ENCODE measurements at regions not wholly inside any gene's neighbourhood (a gene's known extent, or its start where the extent isn't known, plus 50 kb on each side); places are given as distances from the start of the nearest gene placed in this dataset.

DNA sequence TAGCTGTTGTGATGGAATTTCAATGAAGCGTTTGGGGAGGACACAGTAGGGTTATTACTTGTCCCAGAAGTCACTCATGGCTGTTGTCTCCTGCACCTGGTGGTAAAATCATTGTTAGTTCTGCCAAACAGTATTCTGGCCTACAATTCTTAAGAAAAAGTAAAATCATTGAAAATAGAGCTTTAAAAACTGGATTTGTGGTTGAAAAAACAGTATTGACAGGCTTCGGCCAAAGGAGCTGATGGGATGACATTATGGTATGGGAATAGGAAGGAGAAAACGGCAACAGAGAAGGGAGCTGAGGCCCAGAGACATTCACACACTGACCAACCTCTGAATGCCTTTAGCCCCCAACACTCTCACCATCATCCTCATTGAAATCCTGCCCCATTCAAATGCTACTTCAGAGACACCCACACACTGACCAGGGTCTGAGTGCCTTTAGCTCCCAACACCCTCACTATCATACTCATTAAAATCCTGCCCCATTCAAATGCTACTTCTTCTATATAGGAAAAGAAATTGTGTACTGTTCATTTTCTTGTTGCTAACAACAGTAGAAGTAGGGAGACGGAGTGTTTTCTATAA is 114.1 kb upstream of the OSR1 start:
- Histone ChIP-seq H3K27me3 (ENCODE audit: control insufficient read depth in 5 of 5, insufficient read depth in 4 of 5, low read length in 5 of 5) (no peaks in the 10 kb centered on the region), H3K27ac (ENCODE audit: low read depth, low read length) (no peak overlapping the region), H3K4me3 (ENCODE audit: low read depth in 1 of 5, low read length in 5 of 5) (no peak overlapping the region), H3K4me1 (ENCODE audit: control insufficient read depth in 5 of 5, insufficient read depth in 5 of 5, low read length in 5 of 5) (peaks cover 0 to 10% (median 8%) of the 10 kb centered on the region in 5 donors), H3K9ac (ENCODE audit: low read length in 5 of 5) (no peak overlapping the region), H3K36me3 (ENCODE audit: control insufficient read depth in 5 of 5, insufficient read depth in 5 of 5, low read length in 5 of 5) (no peaks in the 10 kb centered on the region), H3K9me3 (ENCODE audit: control insufficient read depth in 5 of 5, low read length in 5 of 5) (no peaks in the 10 kb centered on the region)

- no peak overlapping the region for H3K4me3 ChIP-seq (ENCODE audit: low read depth in 1 of 5, low read length in 5 of 5)
- peaks cover 0 to 10% (median 8%) of the 10 kb centered on the region in 5 donors for H3K4me1 ChIP-seq (ENCODE audit: control insufficient read depth in 5 of 5, insufficient read depth in 5 of 5, low read length in 5 of 5)
- H3K27me3 ChIP-seq (ENCODE audit: control insufficient read depth in 5 of 5, insufficient read depth in 4 of 5, low read length in 5 of 5), result no peaks in the 10 kb centered on the region
- H3K27ac ChIP-seq (ENCODE audit: low read depth, low read length), result no peak overlapping the region
- H3K36me3 ChIP-seq (ENCODE audit: control insufficient read depth in 5 of 5, insufficient read depth in 5 of 5, low read length in 5 of 5), result no peaks in the 10 kb centered on the region
- no peak overlapping the region for H3K9ac ChIP-seq (ENCODE audit: low read length in 5 of 5)
- H3K9me3 ChIP-seq (ENCODE audit: control insufficient read depth in 5 of 5, low read length in 5 of 5), result no peaks in the 10 kb centered on the region
Observed at GRCh38 chr2:19471491-19471890, 113.1 kb upstream of the OSR1 start.

DNA sequence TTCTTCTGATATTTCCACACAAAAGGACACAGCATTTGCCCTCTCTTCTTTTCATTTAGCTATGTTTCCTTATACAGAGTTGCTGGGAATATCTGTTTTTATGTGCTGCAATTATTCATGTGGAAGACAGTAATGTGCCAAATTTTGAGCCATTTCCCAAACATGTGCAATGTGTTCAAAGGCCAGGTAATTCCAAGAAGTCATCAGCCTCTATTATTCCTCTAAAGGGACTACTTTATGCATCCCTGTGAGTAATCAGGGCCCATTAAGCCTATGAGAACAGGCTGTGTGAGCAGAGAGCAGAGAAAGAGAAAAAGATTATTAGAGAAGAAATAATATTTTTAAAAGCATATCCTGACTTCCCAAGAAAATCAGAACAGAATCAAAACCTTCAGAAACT is 107.6 kb upstream of the OSR1 start:
- Histone ChIP-seq H3K9me3 (ENCODE audit: control insufficient read depth in 5 of 5, low read length in 5 of 5) (peaks cover 0 to 7% (median 0%) of the 10 kb centered on the region in 5 donors), H3K4me1 (ENCODE audit: control insufficient read depth in 5 of 5, insufficient read depth in 5 of 5, low read length in 5 of 5) (peaks cover 0 to 7% (median 0%) of the 10 kb centered on the region in 5 donors), H3K27ac (ENCODE audit: low read depth, low read length) (no peak overlapping the region), H3K4me3 (ENCODE audit: low read depth in 1 of 5, low read length in 5 of 5) (no peak overlapping the region), H3K27me3 (ENCODE audit: control insufficient read depth in 5 of 5, insufficient read depth in 4 of 5, low read length in 5 of 5) (no peaks in the 10 kb centered on the region), H3K9ac (ENCODE audit: low read length in 5 of 5) (no peak overlapping the region), H3K36me3 (ENCODE audit: control insufficient read depth in 5 of 5, insufficient read depth in 5 of 5, low read length in 5 of 5) (no peaks in the 10 kb centered on the region)

DNA sequence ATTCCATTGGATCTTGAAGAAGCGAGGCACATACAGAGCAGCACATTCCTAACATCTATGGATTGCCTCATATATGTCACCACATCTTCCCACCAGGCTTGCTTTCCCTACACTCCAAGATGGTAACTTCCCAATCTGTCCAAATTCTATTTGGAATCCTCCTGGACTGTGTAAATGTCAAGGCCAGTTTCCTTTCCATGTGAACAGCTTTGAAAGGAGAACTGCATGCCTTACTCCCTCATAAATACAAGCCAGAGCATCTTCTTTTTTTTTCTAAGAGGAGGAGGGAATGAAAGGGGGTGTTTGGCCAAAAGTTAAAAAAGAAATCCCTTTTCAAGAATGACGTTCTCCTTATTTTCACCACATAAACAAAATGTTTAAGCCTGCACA is 103.8 kb upstream of the OSR1 start:
- no peak overlapping the region for H3K9ac ChIP-seq (ENCODE audit: low read length in 5 of 5)
- no peaks in the 10 kb centered on the region for H3K27me3 ChIP-seq (ENCODE audit: control insufficient read depth in 5 of 5, insufficient read depth in 4 of 5, low read length in 5 of 5)
- peaks cover 0 to 7% (median 0%) of the 10 kb centered on the region in 5 donors for H3K4me1 ChIP-seq (ENCODE audit: control insufficient read depth in 5 of 5, insufficient read depth in 5 of 5, low read length in 5 of 5)
- peaks cover 0 to 7% (median 0%) of the 10 kb centered on the region in 5 donors for H3K9me3 ChIP-seq (ENCODE audit: control insufficient read depth in 5 of 5, low read length in 5 of 5)
- no peak overlapping the region for H3K4me3 ChIP-seq (ENCODE audit: low read depth in 1 of 5, low read length in 5 of 5)
- H3K27ac ChIP-seq (ENCODE audit: low read depth, low read length), result no peak overlapping the region
- H3K36me3 ChIP-seq (ENCODE audit: control insufficient read depth in 5 of 5, insufficient read depth in 5 of 5, low read length in 5 of 5), result no peaks in the 10 kb centered on the region

DNA sequence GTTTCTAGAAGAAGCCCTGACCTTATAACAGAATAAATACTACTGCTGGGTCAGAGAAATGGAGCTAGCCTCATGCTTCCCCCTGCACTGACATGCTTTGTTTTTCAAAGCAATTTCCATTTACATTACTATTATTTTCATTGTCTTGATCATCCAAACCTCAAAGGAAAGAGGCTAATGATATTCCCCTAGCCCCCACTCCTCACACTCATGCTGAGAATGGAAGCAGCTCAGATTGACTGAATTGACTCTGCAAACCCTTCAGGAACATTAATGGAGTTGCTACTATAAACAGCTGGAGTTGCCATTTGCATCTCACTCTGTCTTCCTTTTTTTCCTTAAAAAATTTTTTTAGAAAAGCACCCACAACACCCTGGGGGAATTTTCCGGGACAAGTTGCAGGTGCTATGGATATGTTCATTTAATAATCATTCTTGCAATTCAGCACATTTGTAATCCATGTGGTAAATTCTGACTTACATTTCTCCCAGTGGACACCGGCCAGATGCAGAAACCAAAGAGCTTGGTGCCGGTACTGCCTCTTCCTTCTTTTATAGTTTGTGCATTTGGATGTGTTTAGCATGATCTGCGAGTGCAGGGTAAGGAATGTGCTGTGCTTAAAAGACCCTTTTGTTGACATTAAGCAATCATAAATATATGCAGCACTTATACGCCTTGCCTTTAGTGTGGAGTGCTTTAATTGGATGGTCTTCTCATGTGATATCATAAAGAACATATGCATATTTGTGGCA is 103.3 kb upstream of the OSR1 start:
- no peak overlapping the region for H3K27ac ChIP-seq (ENCODE audit: low read depth, low read length)

GRCh38 chr2:19460761-19461160 is 102.3 kb upstream of the OSR1 start:
- H3K27ac ChIP-seq (ENCODE audit: low read depth, low read length), result no peak overlapping the region
- no peaks in the 10 kb centered on the region for H3K36me3 ChIP-seq (ENCODE audit: control insufficient read depth in 5 of 5, insufficient read depth in 5 of 5, low read length in 5 of 5)
- peaks cover 0 to 7% (median 0%) of the 10 kb centered on the region in 5 donors for H3K4me1 ChIP-seq (ENCODE audit: control insufficient read depth in 5 of 5, insufficient read depth in 5 of 5, low read length in 5 of 5)
- H3K9me3 ChIP-seq (ENCODE audit: control insufficient read depth in 5 of 5, low read length in 5 of 5), result peaks cover 0 to 6% (median 0%) of the 10 kb centered on the region in 5 donors
- no peak overlapping the region for H3K9ac ChIP-seq (ENCODE audit: low read length in 5 of 5)
- no peak overlapping the region for H3K4me3 ChIP-seq (ENCODE audit: low read depth in 1 of 5, low read length in 5 of 5)
- no peaks in the 10 kb centered on the region for H3K27me3 ChIP-seq (ENCODE audit: control insufficient read depth in 5 of 5, insufficient read depth in 4 of 5, low read length in 5 of 5)

More for the DNA sequence above, 103.3 kb upstream of the OSR1 start:
- H3K27me3 ChIP-seq (ENCODE audit: control insufficient read depth in 5 of 5, insufficient read depth in 4 of 5, low read length in 5 of 5), result no peaks in the 10 kb centered on the region
- no peak overlapping the region for H3K9ac ChIP-seq (ENCODE audit: low read length in 5 of 5)
- H3K9me3 ChIP-seq (ENCODE audit: control insufficient read depth in 5 of 5, low read length in 5 of 5), result peaks cover 0 to 7% (median 0%) of the 10 kb centered on the region in 5 donors
- H3K36me3 ChIP-seq (ENCODE audit: control insufficient read depth in 5 of 5, insufficient read depth in 5 of 5, low read length in 5 of 5), result no peaks in the 10 kb centered on the region
- peaks cover 0 to 7% (median 0%) of the 10 kb centered on the region in 5 donors for H3K4me1 ChIP-seq (ENCODE audit: control insufficient read depth in 5 of 5, insufficient read depth in 5 of 5, low read length in 5 of 5)
- H3K4me3 ChIP-seq (ENCODE audit: low read depth in 1 of 5, low read length in 5 of 5), result no peak overlapping the region

DNA sequence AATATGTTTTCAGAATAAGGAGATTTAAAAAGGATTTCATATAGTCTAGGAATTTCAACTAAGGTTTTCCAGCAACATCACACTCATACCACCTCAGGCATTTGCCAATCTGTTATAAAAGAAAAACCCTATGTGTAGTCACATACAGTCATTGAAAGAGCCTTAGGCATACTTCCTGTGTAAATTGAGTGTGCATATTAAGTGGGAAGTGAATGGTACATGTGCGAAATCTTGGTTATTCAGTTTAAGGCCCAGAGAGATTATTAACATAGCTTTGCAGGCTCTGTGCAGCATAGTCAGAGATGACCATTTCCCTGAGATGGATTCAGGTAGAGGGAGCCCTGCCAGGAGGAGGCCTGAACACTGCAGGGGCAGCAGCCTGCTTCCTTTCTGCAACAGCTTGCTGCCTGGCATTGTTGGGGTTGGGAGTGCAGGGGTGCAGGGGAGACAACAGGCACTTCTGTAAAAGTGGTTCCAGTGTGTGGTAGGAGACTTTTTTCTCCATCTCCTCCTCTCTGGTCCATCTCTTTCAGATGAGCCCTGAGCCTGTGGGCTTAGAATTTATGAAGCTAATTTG is 100.1 kb upstream of the OSR1 start:
- H3K4me1 ChIP-seq (ENCODE audit: control insufficient read depth in 5 of 5, insufficient read depth in 5 of 5, low read length in 5 of 5), result peaks cover 0 to 7% (median 0%) of the 10 kb centered on the region in 5 donors
- H3K4me3 ChIP-seq (ENCODE audit: low read depth in 1 of 5, low read length in 5 of 5), result no peak overlapping the region
- H3K9ac ChIP-seq (ENCODE audit: low read length in 5 of 5), result no peak overlapping the region
- peaks cover 4 to 14% (median 6%) of the 10 kb centered on the region in 5 donors for H3K9me3 ChIP-seq (ENCODE audit: control insufficient read depth in 5 of 5, low read length in 5 of 5)
- no peaks in the 10 kb centered on the region for H3K36me3 ChIP-seq (ENCODE audit: control insufficient read depth in 5 of 5, insufficient read depth in 5 of 5, low read length in 5 of 5)
- H3K27me3 ChIP-seq (ENCODE audit: control insufficient read depth in 5 of 5, insufficient read depth in 4 of 5, low read length in 5 of 5), result no peaks in the 10 kb centered on the region
- no peak overlapping the region for H3K27ac ChIP-seq (ENCODE audit: low read depth, low read length)

- H3K27me3 ChIP-seq (ENCODE audit: control insufficient read depth in 5 of 5, insufficient read depth in 4 of 5, low read length in 5 of 5), result no peaks in the 10 kb centered on the region
- no peak overlapping the region for H3K27ac ChIP-seq (ENCODE audit: low read depth, low read length)
- peaks cover 4 to 17% (median 9%) of the 10 kb centered on the region in 5 donors for H3K9me3 ChIP-seq (ENCODE audit: control insufficient read depth in 5 of 5, low read length in 5 of 5)
- H3K36me3 ChIP-seq (ENCODE audit: control insufficient read depth in 5 of 5, insufficient read depth in 5 of 5, low read length in 5 of 5), result no peaks in the 10 kb centered on the region
- no peak overlapping the region for H3K9ac ChIP-seq (ENCODE audit: low read length in 5 of 5)
- H3K4me3 ChIP-seq (ENCODE audit: low read depth in 1 of 5, low read length in 5 of 5), result no peak overlapping the region
- peaks cover 0 to 7% (median 0%) of the 10 kb centered on the region in 5 donors for H3K4me1 ChIP-seq (ENCODE audit: control insufficient read depth in 5 of 5, insufficient read depth in 5 of 5, low read length in 5 of 5)
Observed at GRCh38 chr2:19457809-19458208, 99.4 kb upstream of the OSR1 start.

DNA sequence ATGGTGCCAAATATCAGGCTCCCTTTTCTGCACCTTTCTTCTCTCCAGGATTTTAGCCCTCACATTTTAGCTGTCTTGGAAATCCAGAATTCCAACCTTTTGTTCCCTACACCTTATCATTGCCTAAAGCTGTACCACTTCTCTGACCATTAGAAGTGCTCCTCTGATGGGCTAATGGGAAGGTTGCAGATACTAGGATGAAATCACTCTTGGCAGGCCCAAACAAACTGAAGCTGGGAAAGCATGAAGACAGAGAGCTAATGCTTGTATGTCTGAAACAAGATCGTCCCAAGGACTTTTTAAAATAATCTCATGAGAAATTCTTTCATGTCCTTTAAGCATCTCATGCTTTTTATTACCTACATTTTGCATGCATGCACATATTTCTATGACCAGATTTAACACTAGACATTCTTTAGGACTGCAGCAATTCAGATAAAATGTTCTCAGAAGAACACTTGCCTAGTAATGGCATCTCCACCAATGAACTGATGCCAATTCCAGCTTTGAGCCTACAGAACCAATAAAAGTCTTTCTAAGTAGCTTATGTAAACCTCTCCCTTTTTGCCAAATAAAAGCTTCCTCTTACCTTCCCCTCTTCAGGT is 98.4 kb upstream of the OSR1 start:
- Histone ChIP-seq H3K9me3 (ENCODE audit: control insufficient read depth in 5 of 5, low read length in 5 of 5) (peaks cover 4 to 17% (median 12%) of the 10 kb centered on the region in 5 donors), H3K4me1 (ENCODE audit: control insufficient read depth in 5 of 5, insufficient read depth in 5 of 5, low read length in 5 of 5) (peaks cover 0 to 2% (median 0%) of the 10 kb centered on the region in 5 donors), H3K36me3 (ENCODE audit: control insufficient read depth in 5 of 5, insufficient read depth in 5 of 5, low read length in 5 of 5) (no peaks in the 10 kb centered on the region), H3K4me3 (ENCODE audit: low read depth in 1 of 5, low read length in 5 of 5) (no peak overlapping the region), H3K9ac (ENCODE audit: low read length in 5 of 5) (no peak overlapping the region), H3K27ac (ENCODE audit: low read depth, low read length) (no peak overlapping the region), H3K27me3 (ENCODE audit: control insufficient read depth in 5 of 5, insufficient read depth in 4 of 5, low read length in 5 of 5) (no peaks in the 10 kb centered on the region)

GRCh38 chr2:19454125-19454524 is 95.7 kb upstream of the OSR1 start:
- no peak overlapping the region for H3K27ac ChIP-seq (ENCODE audit: low read depth, low read length)
- H3K9ac ChIP-seq (ENCODE audit: low read length in 5 of 5), result no peak overlapping the region
- no peaks in the 10 kb centered on the region for H3K36me3 ChIP-seq (ENCODE audit: control insufficient read depth in 5 of 5, insufficient read depth in 5 of 5, low read length in 5 of 5)
- no peaks in the 10 kb centered on the region for H3K4me1 ChIP-seq (ENCODE audit: control insufficient read depth in 5 of 5, insufficient read depth in 5 of 5, low read length in 5 of 5)
- peaks cover 4 to 17% (median 12%) of the 10 kb centered on the region in 5 donors for H3K9me3 ChIP-seq (ENCODE audit: control insufficient read depth in 5 of 5, low read length in 5 of 5)
- H3K4me3 ChIP-seq (ENCODE audit: low read depth in 1 of 5, low read length in 5 of 5), result peak overlapping the region in 2 of 5 donors; percentile 25 to 43
- H3K27me3 ChIP-seq (ENCODE audit: control insufficient read depth in 5 of 5, insufficient read depth in 4 of 5, low read length in 5 of 5), result no peaks in the 10 kb centered on the region
